GM12878 (cell line): ENCODE measurements at regions not wholly inside any gene's neighbourhood (a gene's known extent, or its start where the extent isn't known, plus 50 kb on each side); places are given as distances from the start of the nearest gene placed in this dataset.

Experiments used
- BACH1 ChIP-seq: fragments of 450-650 bp; IDR thresholded peaks from 2 replicates; pipeline ENCODE4 v1.6.1; 2017; ENCODE audit warnings: mild to moderate bottlenecking, borderline replicate concordance
- CBX5 ChIP-seq: sonication (generic); IDR thresholded peaks from 2 replicates; pipeline ENCODE4 v1.6.1; 2016; ENCODE audit warnings: low read depth, moderate library complexity, mild to moderate bottlenecking, inconsistent platforms
- FOS ChIP-seq: IDR thresholded peaks from 3 replicates; pipeline ENCODE4 v1.6.1; 2011; ENCODE audit warnings: borderline replicate concordance; ENCODE audit not compliant: insufficient read length; ENCODE audit errors: extremely low read depth
- IKZF2 ChIP-seq, 2 experiments: fragments of 450-650 bp; IDR thresholded peaks; 2 replicates each; pipeline ENCODE4 v1.6.1; 2017; ENCODE audit warnings: mild to moderate bottlenecking in 2 of 2, moderate library complexity in 2 of 2
- TAF1 ChIP-seq: IDR thresholded peaks from 2 replicates; pipeline ENCODE4 v1.6.1; 2011; ENCODE audit warnings: mild to moderate bottlenecking, low read depth, low read length, borderline replicate concordance
- TARDBP ChIP-seq: IDR thresholded peaks from 2 replicates; pipeline ENCODE4 v1.6.1; 2016; ENCODE audit warnings: borderline replicate concordance
- TF ChIP-seq, protein P1 (sequence below), 3 experiments: IDR thresholded peaks in 2 of 3; conservative IDR thresholded peaks in 1 of 3; 2 replicates each; pipeline ENCODE4 v1.5.1; 2011; ENCODE audit warnings: low read depth in 3 of 3, low read length in 3 of 3, mild to moderate bottlenecking in 3 of 3, control low read depth in 2 of 3, moderate library complexity in 2 of 3, inconsistent platforms in 1 of 3, mixed read lengths in 1 of 3; ENCODE audit not compliant: control insufficient read depth in 2 of 3, insufficient read depth in 1 of 3; ENCODE audit errors: extremely low read depth in 1 of 3
- TF ChIP-seq, protein P2 (sequence below): fragments of 450-650 bp; IDR thresholded peaks from 2 replicates; pipeline ENCODE4 v1.6.1; 2016; ENCODE audit warnings: mild to moderate bottlenecking
- TF ChIP-seq, protein P3 (sequence below): IDR thresholded peaks from 2 replicates; pipeline ENCODE4 v1.6.1; 2012; ENCODE audit warnings: low read depth, low read length, improper control_type of control experiment

DNA sequence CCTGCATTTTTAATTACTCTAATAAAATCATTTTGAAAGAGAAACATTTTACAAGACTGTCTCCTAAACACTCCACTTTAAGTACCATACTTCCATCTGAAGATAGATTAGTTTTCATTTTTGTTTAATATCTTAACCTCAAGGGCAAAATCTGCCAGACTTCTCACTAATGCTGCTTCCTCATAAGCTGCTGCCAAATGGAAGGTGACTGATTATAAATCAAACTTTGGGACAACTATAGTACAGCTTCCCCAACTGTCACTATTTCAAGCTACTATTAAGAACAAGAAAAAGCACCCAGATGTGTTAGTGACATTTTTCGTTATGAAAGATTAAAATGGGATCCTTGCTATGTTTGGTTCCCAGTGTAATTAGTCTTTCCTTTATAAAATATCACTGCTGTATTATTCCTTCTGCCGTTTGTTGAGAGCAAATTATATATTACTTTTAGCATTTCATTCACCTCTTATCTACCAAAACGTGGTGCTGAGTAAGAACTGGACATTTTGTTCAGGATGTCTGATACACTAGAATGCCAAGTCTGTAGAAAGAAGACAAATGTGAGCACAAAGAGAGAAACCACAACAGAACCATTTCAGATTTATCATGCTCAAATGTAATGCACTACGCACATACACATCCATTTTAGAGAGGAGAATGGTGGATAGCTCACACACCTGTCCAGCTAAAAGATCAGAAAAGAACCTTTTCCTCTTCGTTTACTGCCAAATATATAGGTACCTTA, 312.2 kb upstream of the C11orf87 start (continued):
- TF ChIP-seq IKZF2 (IDR thresholded peaks at IDR 0.05) (no peak), CBX5 (no peak), TARDBP (no peak), TAF1 (no peak), BACH1 (no peak), FOS (no peak)
- TF ChIP-seq, protein P1, sequence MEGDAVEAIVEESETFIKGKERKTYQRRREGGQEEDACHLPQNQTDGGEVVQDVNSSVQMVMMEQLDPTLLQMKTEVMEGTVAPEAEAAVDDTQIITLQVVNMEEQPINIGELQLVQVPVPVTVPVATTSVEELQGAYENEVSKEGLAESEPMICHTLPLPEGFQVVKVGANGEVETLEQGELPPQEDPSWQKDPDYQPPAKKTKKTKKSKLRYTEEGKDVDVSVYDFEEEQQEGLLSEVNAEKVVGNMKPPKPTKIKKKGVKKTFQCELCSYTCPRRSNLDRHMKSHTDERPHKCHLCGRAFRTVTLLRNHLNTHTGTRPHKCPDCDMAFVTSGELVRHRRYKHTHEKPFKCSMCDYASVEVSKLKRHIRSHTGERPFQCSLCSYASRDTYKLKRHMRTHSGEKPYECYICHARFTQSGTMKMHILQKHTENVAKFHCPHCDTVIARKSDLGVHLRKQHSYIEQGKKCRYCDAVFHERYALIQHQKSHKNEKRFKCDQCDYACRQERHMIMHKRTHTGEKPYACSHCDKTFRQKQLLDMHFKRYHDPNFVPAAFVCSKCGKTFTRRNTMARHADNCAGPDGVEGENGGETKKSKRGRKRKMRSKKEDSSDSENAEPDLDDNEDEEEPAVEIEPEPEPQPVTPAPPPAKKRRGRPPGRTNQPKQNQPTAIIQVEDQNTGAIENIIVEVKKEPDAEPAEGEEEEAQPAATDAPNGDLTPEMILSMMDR (IDR thresholded peaks at IDR 0.05 in 2 of 3, conservative IDR thresholded peaks at IDR 0.05 in 1 of 3; ENCODE audit: control insufficient read depth in 2 of 3, extremely low read depth in 1 of 3, insufficient read depth in 1 of 3, low read depth in 3 of 3, low read length in 3 of 3) = no peak
- TF ChIP-seq, protein P2, sequence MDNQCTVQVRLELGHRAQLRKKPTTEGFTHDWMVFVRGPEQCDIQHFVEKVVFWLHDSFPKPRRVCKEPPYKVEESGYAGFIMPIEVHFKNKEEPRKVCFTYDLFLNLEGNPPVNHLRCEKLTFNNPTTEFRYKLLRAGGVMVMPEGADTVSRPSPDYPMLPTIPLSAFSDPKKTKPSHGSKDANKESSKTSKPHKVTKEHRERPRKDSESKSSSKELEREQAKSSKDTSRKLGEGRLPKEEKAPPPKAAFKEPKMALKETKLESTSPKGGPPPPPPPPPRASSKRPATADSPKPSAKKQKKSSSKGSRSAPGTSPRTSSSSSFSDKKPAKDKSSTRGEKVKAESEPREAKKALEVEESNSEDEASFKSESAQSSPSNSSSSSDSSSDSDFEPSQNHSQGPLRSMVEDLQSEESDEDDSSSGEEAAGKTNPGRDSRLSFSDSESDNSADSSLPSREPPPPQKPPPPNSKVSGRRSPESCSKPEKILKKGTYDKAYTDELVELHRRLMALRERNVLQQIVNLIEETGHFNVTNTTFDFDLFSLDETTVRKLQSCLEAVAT = no peak
- TF ChIP-seq, protein P3, sequence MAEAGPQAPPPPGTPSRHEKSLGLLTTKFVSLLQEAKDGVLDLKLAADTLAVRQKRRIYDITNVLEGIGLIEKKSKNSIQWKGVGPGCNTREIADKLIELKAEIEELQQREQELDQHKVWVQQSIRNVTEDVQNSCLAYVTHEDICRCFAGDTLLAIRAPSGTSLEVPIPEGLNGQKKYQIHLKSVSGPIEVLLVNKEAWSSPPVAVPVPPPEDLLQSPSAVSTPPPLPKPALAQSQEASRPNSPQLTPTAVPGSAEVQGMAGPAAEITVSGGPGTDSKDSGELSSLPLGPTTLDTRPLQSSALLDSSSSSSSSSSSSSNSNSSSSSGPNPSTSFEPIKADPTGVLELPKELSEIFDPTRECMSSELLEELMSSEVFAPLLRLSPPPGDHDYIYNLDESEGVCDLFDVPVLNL = no peak
